Body of pancreas (tissue), 4 donors: ENCODE measurements at regions not wholly inside any gene's neighbourhood (a gene's known extent, or its start where the extent isn't known, plus 50 kb on each side); places are given as distances from the start of the nearest gene placed in this dataset.

Source experiments
- ATAC-seq: fragments of 150-250 bp; one replicate; pipeline ENCODE4 v1.9.1; 2016
- DNase-seq, 4 donors: peaks; one replicate each; pipeline ENCODE4 v3.0.0-alpha.2; 2019
- H3K27ac ChIP-seq, 4 donors: fragments of 200-600 bp; sonication (generic); 1 replicate in 3 of 4; 2 replicates in 1 of 4; pipeline versions ENCODE4 v1.5.1 to v1.6.1; 2016 to 2019; ENCODE audit warnings: mild to moderate bottlenecking in 1 of 4, mixed read lengths in 1 of 4, moderate library complexity in 1 of 4
- H3K27me3 ChIP-seq, 2 donors: fragments of 200-600 bp; sonication (generic); one replicate each; pipeline ENCODE4 v1.6.0; 2016; ENCODE audit warnings: mild to moderate bottlenecking in 1 of 2
- H3K36me3 ChIP-seq, 2 donors: fragments of 200-600 bp; sonication (generic); replicated peaks in 1 of 2; 2 replicates each; pipeline ENCODE4 v1.5.1; 2016; ENCODE audit warnings: low read depth in 2 of 2; ENCODE audit not compliant: insufficient read depth in 1 of 2
- H3K4me1 ChIP-seq: fragments of 200-600 bp; sonication (generic); one replicate; pipeline ENCODE4 v1.6.0; 2016
- H3K4me3 ChIP-seq, 2 donors: fragments of 200-600 bp; sonication (generic); 1 replicate in 1 of 2; 2 replicates in 1 of 2; pipeline ENCODE4 v1.5.1; 2016 to 2019
- H3K9me3 ChIP-seq, 3 donors: fragments of 200-600 bp; sonication (generic); 1 replicate in 2 of 3; 2 replicates in 1 of 3; pipeline ENCODE4 v1.5.1; 2016
- CTCF ChIP-seq, 7 experiments: fragments of 450-650 bp in 4 of 7; fragments of 200-600 bp in 3 of 7; sonication (generic) in 3 of 7; IDR thresholded peaks; one replicate each; pipeline ENCODE4 v1.5.1; 2016 to 2019; ENCODE audit warnings: antibody characterized with exemption in 7 of 7
- POLR2A ChIP-seq, 3 donors: fragments of 450-650 bp; IDR thresholded peaks; one replicate each; pipeline ENCODE4 v1.6.1; 2016; ENCODE audit warnings: antibody characterized with exemption in 3 of 3, mild to moderate bottlenecking in 2 of 3
- WGBS, 2 donors: methylation state at CpG; one replicate each; pipeline ENCODE4 v1.1.5; 2017; 5-methylcytosine and 5-hydroxymethylcytosine counted together
- intact Hi-C: fragments of 100-400 bp; cut with DNase I; formaldehyde crosslinking; loops from one replicate; pipeline ENCODE4 v1.15.1; 2023

GRCh38 chr3:30189900-30190299 is 416.5 kb upstream of the TGFBR2 start:
- ATAC-seq (no peak), DNase-seq (no peak)
- 43 to 69% methylated on average over 3 of the region's 3 CpGs for WGBS, 2 donors
- Histone ChIP-seq H3K27ac (no peak overlapping the region), H3K27me3 (no peaks in the 10 kb centered on the region), H3K9me3 (no peaks in the 10 kb centered on the region), H3K4me1 (peaks cover 5% of the 10 kb centered on the region), H3K36me3 (no peaks in the 10 kb centered on the region), H3K4me3 (no peak overlapping the region)
- TF ChIP-seq POLR2A (IDR thresholded peaks at IDR 0.05) (no peak), CTCF (IDR thresholded peaks at IDR 0.05) (no peak)
- intact Hi-C loops: no loop called here

GRCh38 chr3:30193625-30194044 is 412.8 kb upstream of the TGFBR2 start:
- ATAC-seq (no peak), DNase-seq (no peak)
- no peaks in the 10 kb centered on the region for H3K36me3 ChIP-seq
- H3K4me1 ChIP-seq: peaks cover 5% of the 10 kb centered on the region
- intact Hi-C loops: no loop called here
- H3K27ac ChIP-seq: no peak overlapping the region
- no peaks in the 10 kb centered on the region for H3K27me3 ChIP-seq
- TF ChIP-seq POLR2A (IDR thresholded peaks at IDR 0.05) (no peak), CTCF (IDR thresholded peaks at IDR 0.05) (no peak)
- WGBS, 2 donors: 8 to 37% methylated on average over 2 of the region's 2 CpGs
- H3K9me3 ChIP-seq: no peaks in the 10 kb centered on the region
- no peak overlapping the region for H3K4me3 ChIP-seq

GRCh38 chr3:30195352-30195751 is 411.0 kb upstream of the TGFBR2 start:
- H3K9me3 ChIP-seq: no peaks in the 10 kb centered on the region
- DNase-seq: no peak
- no peak overlapping the region for H3K4me3 ChIP-seq
- TF ChIP-seq POLR2A (IDR thresholded peaks at IDR 0.05) (no peak), CTCF (IDR thresholded peaks at IDR 0.05) (no peak)
- H3K36me3 ChIP-seq: no peaks in the 10 kb centered on the region
- WGBS, 2 donors: 57 to 88% methylated on average over 2 of the region's 2 CpGs
- intact Hi-C loops: no loop called here
- H3K27me3 ChIP-seq: no peaks in the 10 kb centered on the region
- ATAC-seq: no peak
- peaks cover 5% of the 10 kb centered on the region for H3K4me1 ChIP-seq
- no peak overlapping the region for H3K27ac ChIP-seq

GRCh38 chr3:30198162-30198561 is 408.2 kb upstream of the TGFBR2 start:
- intact Hi-C loops: no loop called here
- TF ChIP-seq POLR2A (IDR thresholded peaks at IDR 0.05) (no peak), CTCF (IDR thresholded peaks at IDR 0.05) (no peak)
- no peak for ATAC-seq
- DNase-seq: no peak
- Histone ChIP-seq H3K27me3 (no peaks in the 10 kb centered on the region), H3K36me3 (no peaks in the 10 kb centered on the region), H3K27ac (no peak overlapping the region), H3K4me1 (peaks cover 5% of the 10 kb centered on the region), H3K9me3 (no peaks in the 10 kb centered on the region), H3K4me3 (no peak overlapping the region)

- ATAC-seq (no peak), DNase-seq (peak; percentile 65 to 77 (median 71))
- 29 to 35% methylated on average over 6 of the region's 6 CpGs for WGBS, 2 donors
- H3K36me3 ChIP-seq: no peaks in the 10 kb centered on the region
- intact Hi-C loops: no loop called here
- H3K27ac ChIP-seq: no peak overlapping the region
- H3K4me3 ChIP-seq: no peak overlapping the region
- no peaks in the 10 kb centered on the region for H3K9me3 ChIP-seq
- H3K4me1 ChIP-seq: no peaks in the 10 kb centered on the region
- no peaks in the 10 kb centered on the region for H3K27me3 ChIP-seq
- TF ChIP-seq CTCF (IDR thresholded peaks at IDR 0.05) (peak; percentile 69 to 87 (median 78)), POLR2A (IDR thresholded peaks at IDR 0.05) (no peak)
These were observed 407.2 kb upstream of the TGFBR2 start for GRCh38 chr3:30199096-30199759.
